ENCODE measurements at regions not wholly inside any gene's neighbourhood (a gene's known extent, or its start where the extent isn't known, plus 50 kb on each side); places are given as distances from the start of the nearest gene placed in this dataset.
"Not testable (repeated sequence)": the region's sequence is repeated elsewhere in the genome, so short reads cannot be mapped to it uniquely, and the experiment has no call there.

- Mint-ChIP-seq H3K27ac (no peak overlapping the region), H3K9me3 (peaks cover 0 to 8% (median 0%) of the 10 kb centered on the region in 7 donors), H3K27me3 (peaks cover 10% of the 10 kb centered on the region), H3K4me1 (no peaks in the 10 kb centered on the region), H3K4me3 (no peak overlapping the region), H3K36me3 (no peaks in the 10 kb centered on the region)
- Histone ChIP-seq H3K27me3 (ENCODE audit: control insufficient read depth, insufficient read depth, low read length) (no peaks in the 10 kb centered on the region), H3K4me3 (ENCODE audit: low read depth, low read length) (no peak overlapping the region), H3K36me3 (ENCODE audit: control insufficient read depth, insufficient read depth, low read length) (no peaks in the 10 kb centered on the region), H3K9me3 (ENCODE audit: control insufficient read depth in 2 of 2, low read length in 2 of 2) (no peaks in the 10 kb centered on the region), H3K27ac (ENCODE audit: insufficient read depth, low read length, poor library complexity, severe bottlenecking) (no peak overlapping the region), H3K4me1 (ENCODE audit: control insufficient read depth, insufficient read depth, low read length, poor library complexity, severe bottlenecking) (no peaks in the 10 kb centered on the region)
- DNase-seq (no peak), ATAC-seq (ENCODE audit: low read depth in 2 of 2) (no peak)
These were observed 80.6 kb upstream of the BEND6 start for GRCh38 chr6:56874328-56874727.

GRCh38 chr6:56870053-56870452, 84.9 kb upstream of the BEND6 start:
- not testable (repeated sequence) for H3K36me3 ChIP-seq (ENCODE audit: control insufficient read depth, insufficient read depth, low read length); H3K27ac ChIP-seq (ENCODE audit: insufficient read depth, low read length, poor library complexity, severe bottlenecking); H3K27ac Mint-ChIP-seq; H3K9me3 ChIP-seq (ENCODE audit: control insufficient read depth in 2 of 2, low read length in 2 of 2); H3K9me3 Mint-ChIP-seq; ATAC-seq (ENCODE audit: low read depth in 2 of 2); H3K4me1 Mint-ChIP-seq; H3K4me3 ChIP-seq (ENCODE audit: low read depth, low read length); H3K27me3 ChIP-seq (ENCODE audit: control insufficient read depth, insufficient read depth, low read length); DNase-seq; H3K4me1 ChIP-seq (ENCODE audit: control insufficient read depth, insufficient read depth, low read length, poor library complexity, severe bottlenecking); H3K36me3 Mint-ChIP-seq; H3K4me3 Mint-ChIP-seq
- H3K27me3 Mint-ChIP-seq: peaks cover 16% of the 10 kb centered on the region

- H3K9me3 ChIP-seq (ENCODE audit: control insufficient read depth in 2 of 2, low read length in 2 of 2): no peaks in the 10 kb centered on the region
- no peak overlapping the region for H3K4me3 ChIP-seq (ENCODE audit: low read depth, low read length)
- no peaks in the 10 kb centered on the region for H3K27me3 ChIP-seq (ENCODE audit: control insufficient read depth, insufficient read depth, low read length)
- H3K27ac Mint-ChIP-seq: no peak overlapping the region
- no peaks in the 10 kb centered on the region for H3K36me3 ChIP-seq (ENCODE audit: control insufficient read depth, insufficient read depth, low read length)
- DNase-seq: no peak
- H3K9me3 Mint-ChIP-seq: peaks cover 0 to under 1% (median 0%) of the 10 kb centered on the region in 7 donors
- no peak overlapping the region for H3K27ac ChIP-seq (ENCODE audit: insufficient read depth, low read length, poor library complexity, severe bottlenecking)
- H3K36me3 Mint-ChIP-seq: no peaks in the 10 kb centered on the region
- H3K27me3 Mint-ChIP-seq: peaks cover 16% of the 10 kb centered on the region
- H3K4me1 ChIP-seq (ENCODE audit: control insufficient read depth, insufficient read depth, low read length, poor library complexity, severe bottlenecking): no peaks in the 10 kb centered on the region
- no peak for ATAC-seq (ENCODE audit: low read depth in 2 of 2)
- no peak overlapping the region for H3K4me3 Mint-ChIP-seq
- no peaks in the 10 kb centered on the region for H3K4me1 Mint-ChIP-seq
These were observed 85.6 kb upstream of the BEND6 start for GRCh38 chr6:56869346-56869745.

GRCh38 chr6:56868687-56869086, 86.2 kb upstream of the BEND6 start:
- Mint-ChIP-seq H3K4me1 (no peaks in the 10 kb centered on the region), H3K27me3 (peaks cover 16% of the 10 kb centered on the region)

GRCh38 chr6:56866917-56867522, 87.9 kb upstream of the BEND6 start:
- Mint-ChIP-seq H3K27ac (no peak overlapping the region), H3K27me3 (peaks cover 17% of the 10 kb centered on the region), H3K36me3 (no peaks in the 10 kb centered on the region), H3K4me1 (no peaks in the 10 kb centered on the region), H3K4me3 (no peak overlapping the region), H3K9me3 (no peaks in the 10 kb centered on the region)
- Histone ChIP-seq H3K9me3 (ENCODE audit: control insufficient read depth in 2 of 2, low read length in 2 of 2) (no peaks in the 10 kb centered on the region), H3K27ac (ENCODE audit: insufficient read depth, low read length, poor library complexity, severe bottlenecking) (no peak overlapping the region), H3K27me3 (ENCODE audit: control insufficient read depth, insufficient read depth, low read length) (peaks cover 2% of the 10 kb centered on the region), H3K36me3 (ENCODE audit: control insufficient read depth, insufficient read depth, low read length) (no peaks in the 10 kb centered on the region), H3K4me3 (ENCODE audit: low read depth, low read length) (no peak overlapping the region), H3K4me1 (ENCODE audit: control insufficient read depth, insufficient read depth, low read length, poor library complexity, severe bottlenecking) (no peaks in the 10 kb centered on the region)
- DNase-seq (no peak), ATAC-seq (ENCODE audit: low read depth in 2 of 2) (no peak)

More at GRCh38 chr6:56868687-56869086, 86.2 kb upstream of the BEND6 start:
- ATAC-seq (ENCODE audit: low read depth in 2 of 2): no peak
- no peak overlapping the region for H3K4me3 ChIP-seq (ENCODE audit: low read depth, low read length)
- H3K36me3 Mint-ChIP-seq: no peaks in the 10 kb centered on the region
- H3K4me3 Mint-ChIP-seq: no peak overlapping the region
- H3K4me1 ChIP-seq (ENCODE audit: control insufficient read depth, insufficient read depth, low read length, poor library complexity, severe bottlenecking): no peaks in the 10 kb centered on the region
- no peak for DNase-seq
- H3K27me3 ChIP-seq (ENCODE audit: control insufficient read depth, insufficient read depth, low read length): no peaks in the 10 kb centered on the region
- no peak overlapping the region for H3K27ac ChIP-seq (ENCODE audit: insufficient read depth, low read length, poor library complexity, severe bottlenecking)
- no peaks in the 10 kb centered on the region for H3K36me3 ChIP-seq (ENCODE audit: control insufficient read depth, insufficient read depth, low read length)
- H3K9me3 ChIP-seq (ENCODE audit: control insufficient read depth in 2 of 2, low read length in 2 of 2): no peaks in the 10 kb centered on the region
- no peak overlapping the region for H3K27ac Mint-ChIP-seq
- no peaks in the 10 kb centered on the region for H3K9me3 Mint-ChIP-seq

GRCh38 chr6:56865081-56865875, 89.6 kb upstream of the BEND6 start:
- Mint-ChIP-seq H3K36me3 (no peaks in the 10 kb centered on the region), H3K27ac (no peak overlapping the region), H3K27me3 (peaks cover 23% of the 10 kb centered on the region), H3K4me1 (no peaks in the 10 kb centered on the region), H3K4me3 (no peak overlapping the region), H3K9me3 (no peaks in the 10 kb centered on the region)
- no peak for ATAC-seq (ENCODE audit: low read depth in 2 of 2)
- H3K27me3 ChIP-seq (ENCODE audit: control insufficient read depth, insufficient read depth, low read length): peaks cover 2% of the 10 kb centered on the region
- H3K4me1 ChIP-seq (ENCODE audit: control insufficient read depth, insufficient read depth, low read length, poor library complexity, severe bottlenecking): no peaks in the 10 kb centered on the region
- no peaks in the 10 kb centered on the region for H3K9me3 ChIP-seq (ENCODE audit: control insufficient read depth in 2 of 2, low read length in 2 of 2)
- DNase-seq: no peak
- H3K4me3 ChIP-seq (ENCODE audit: low read depth, low read length): no peak overlapping the region
- no peaks in the 10 kb centered on the region for H3K36me3 ChIP-seq (ENCODE audit: control insufficient read depth, insufficient read depth, low read length)
- H3K27ac ChIP-seq (ENCODE audit: insufficient read depth, low read length, poor library complexity, severe bottlenecking): no peak overlapping the region

- no peak overlapping the region for H3K27ac ChIP-seq (ENCODE audit: insufficient read depth, low read length, poor library complexity, severe bottlenecking)
- Mint-ChIP-seq H3K9me3 (no peaks in the 10 kb centered on the region), H3K4me3 (no peak overlapping the region), H3K36me3 (no peaks in the 10 kb centered on the region), H3K27ac (no peak overlapping the region), H3K4me1 (no peaks in the 10 kb centered on the region), H3K27me3 (peaks cover 31% of the 10 kb centered on the region)
- H3K27me3 ChIP-seq (ENCODE audit: control insufficient read depth, insufficient read depth, low read length): peaks cover 2% of the 10 kb centered on the region
- no peaks in the 10 kb centered on the region for H3K36me3 ChIP-seq (ENCODE audit: control insufficient read depth, insufficient read depth, low read length)
- ATAC-seq (ENCODE audit: low read depth in 2 of 2): no peak
- no peak for DNase-seq
- H3K9me3 ChIP-seq (ENCODE audit: control insufficient read depth in 2 of 2, low read length in 2 of 2): no peaks in the 10 kb centered on the region
- H3K4me1 ChIP-seq (ENCODE audit: control insufficient read depth, insufficient read depth, low read length, poor library complexity, severe bottlenecking): no peaks in the 10 kb centered on the region
- H3K4me3 ChIP-seq (ENCODE audit: low read depth, low read length): no peak overlapping the region
These were observed 90.7 kb upstream of the BEND6 start for GRCh38 chr6:56864171-56864616.

GRCh38 chr6:56863366-56863765, 91.5 kb upstream of the BEND6 start:
- H3K4me3 ChIP-seq (ENCODE audit: low read depth, low read length): no peak overlapping the region
- H3K4me1 Mint-ChIP-seq: no peaks in the 10 kb centered on the region
- DNase-seq (no peak), ATAC-seq (ENCODE audit: low read depth in 2 of 2) (no peak)
- no peaks in the 10 kb centered on the region for H3K4me1 ChIP-seq (ENCODE audit: control insufficient read depth, insufficient read depth, low read length, poor library complexity, severe bottlenecking)
- no peaks in the 10 kb centered on the region for H3K36me3 Mint-ChIP-seq
- H3K36me3 ChIP-seq (ENCODE audit: control insufficient read depth, insufficient read depth, low read length): no peaks in the 10 kb centered on the region
- H3K27me3 ChIP-seq (ENCODE audit: control insufficient read depth, insufficient read depth, low read length): peaks cover 2% of the 10 kb centered on the region
- no peak overlapping the region for H3K4me3 Mint-ChIP-seq
- no peaks in the 10 kb centered on the region for H3K9me3 ChIP-seq (ENCODE audit: control insufficient read depth in 2 of 2, low read length in 2 of 2)
- H3K27ac ChIP-seq (ENCODE audit: insufficient read depth, low read length, poor library complexity, severe bottlenecking): no peak overlapping the region
- H3K27ac Mint-ChIP-seq: no peak overlapping the region
- H3K9me3 Mint-ChIP-seq: no peaks in the 10 kb centered on the region
- peaks cover 29% of the 10 kb centered on the region for H3K27me3 Mint-ChIP-seq

Measured in CD4-positive, CD25-positive, alpha-beta regulatory T cell (primary cell).